K562 (cell line): ENCODE measurements at regions not wholly inside any gene's neighbourhood (a gene's known extent, or its start where the extent isn't known, plus 50 kb on each side); places are given as distances from the start of the nearest gene placed in this dataset.

Experiments used
- ATAC-seq: fragments of 200-7000 bp; cut with Tn5 transposase; 3 replicates; pipeline ENCODE4 v1.9.1; 2020; ENCODE audit warnings: moderate library complexity
- BruUV-seq: library from RNA; stranded (reverse); fragments of 400-500 nt; replicated peaks from 2 replicates; lab custom pipeline; 2021; lab: Mats Ljungman, UMichigan
- CTCF ChIA-PET: fragments of 300-600 bp; formaldehyde crosslinking; extraction: SDS; loops from one replicate; lab custom pipeline; 2021; ENCODE audit warnings: low intra/inter-chr PET ratio; lab: Yijun Ruan, JAX
- POLR2A ChIA-PET: fragments of 300-600, 350-650 bp; sonication (Branson Sonifier 250); formaldehyde crosslinking; extraction: SDS; loops from one replicate; lab custom pipeline; 2021; ENCODE audit warnings: antibody characterized with exemption, inconsistent platforms; lab: Yijun Ruan, JAX
- DNase-seq, 4 experiments: peaks; one replicate each; pipeline versions ENCODE4 v3.0.0 to v3.0.0-alpha.2; 2011 to 2018; ENCODE audit warnings: low spot score in 3 of 4, mixed read lengths in 3 of 4; ENCODE audit errors: extremely low read depth in 1 of 4
- FAIRE-seq: peaks from 2 replicates; lab custom pipeline; 2011; peaks lifted over from hg19 to GRCh38; lab: Jason Lieb, UNC
- H2AFZ ChIP-seq: 2 replicates; pipeline ENCODE4 v1.6.0; 2011; ENCODE audit warnings: low read depth, low read length, control low read depth, inconsistent platforms
- H3K27ac ChIP-seq: fragments of 200-600 bp; 3 replicates; pipeline ENCODE4 v1.8.0; 2011; ENCODE audit warnings: low read depth, mild to moderate bottlenecking, control low read depth, inconsistent platforms, low read length, moderate library complexity, mixed read lengths; ENCODE audit errors: extremely low read depth
- H3K27me3 ChIP-seq, 2 experiments: fragments of 300-600 bp in 1 of 2; 2 replicates in 1 of 2; 3 replicates in 1 of 2; pipeline versions ENCODE4 v1.6.0 to v1.8.0; 2011; ENCODE audit warnings: inconsistent platforms in 2 of 2, low read length in 2 of 2, mild to moderate bottlenecking in 1 of 2, mixed read lengths in 1 of 2, moderate library complexity in 1 of 2; ENCODE audit not compliant: control insufficient read depth in 2 of 2, insufficient read depth in 2 of 2
- H3K36me3 ChIP-seq: fragments of 300-600 bp; 3 replicates; pipeline ENCODE4 v1.8.0; 2011; ENCODE audit warnings: mild to moderate bottlenecking, low read length, inconsistent platforms; ENCODE audit not compliant: control insufficient read depth, insufficient read depth
- H3K4me1 ChIP-seq, 2 experiments: fragments of 200-600 bp in 1 of 2; replicated peaks in 1 of 2; 2 replicates in 1 of 2; 3 replicates in 1 of 2; pipeline versions ENCODE4 v1.5.1 to v1.8.0; 2011; ENCODE audit warnings: inconsistent platforms in 2 of 2, low read length in 2 of 2, mild to moderate bottlenecking in 1 of 2, mixed read lengths in 1 of 2, moderate library complexity in 1 of 2; ENCODE audit not compliant: control insufficient read depth in 2 of 2, insufficient read depth in 2 of 2
- H3K4me2 ChIP-seq: 2 replicates; pipeline ENCODE4 v1.6.1; 2011; ENCODE audit warnings: low read length, control low read depth, inconsistent platforms, mixed read lengths; ENCODE audit not compliant: insufficient read depth
- H3K4me3 ChIP-seq: fragments of 200-600 bp; sonication (generic), shearing (Covaris generic); 2 replicates; pipeline ENCODE4 v1.5.1; 2016; ENCODE audit warnings: control low read depth, inconsistent platforms
- H3K79me2 ChIP-seq: fragments of 200-600 bp; 3 replicates; pipeline ENCODE4 v1.8.0; 2011; ENCODE audit warnings: low read length, inconsistent platforms; ENCODE audit not compliant: control insufficient read depth, insufficient read depth
- H3K9ac ChIP-seq, 2 experiments: 2 replicates each; pipeline versions ENCODE4 v1.6.0 to v1.6.1; 2011; ENCODE audit warnings: low read depth in 2 of 2, low read length in 2 of 2, control low read depth in 1 of 2, inconsistent platforms in 1 of 2, mild to moderate bottlenecking in 1 of 2, mixed read lengths in 1 of 2; ENCODE audit not compliant: insufficient read depth in 1 of 2
- H3K9me1 ChIP-seq: one replicate; pipeline ENCODE4 v1.6.0; 2011; ENCODE audit warnings: inconsistent platforms, mild to moderate bottlenecking, low read length, moderate library complexity; ENCODE audit not compliant: control insufficient read depth, insufficient read depth
- H3K9me3 ChIP-seq: replicated peaks from 2 replicates; pipeline ENCODE4 v1.5.1; 2011; ENCODE audit warnings: low read depth, low read length, inconsistent platforms; ENCODE audit not compliant: control insufficient read depth, insufficient read depth
- H4K20me1 ChIP-seq: replicated peaks from 2 replicates; pipeline ENCODE4 v1.6.1; 2011; ENCODE audit warnings: low read length, inconsistent platforms, mixed read lengths; ENCODE audit not compliant: control insufficient read depth, insufficient read depth
- C11orf30 ChIP-seq: fragments of 450-650 bp; IDR thresholded peaks from 2 replicates; pipeline ENCODE4 v1.6.1; 2016; ENCODE audit warnings: low read depth, mild to moderate bottlenecking
- KDM1A ChIP-seq, 2 experiments: fragments of 450-650 bp; IDR thresholded peaks; 2 replicates each; pipeline ENCODE4 v1.6.1; 2016; ENCODE audit warnings: mild to moderate bottlenecking in 2 of 2
- MAFF ChIP-seq: IDR thresholded peaks from 2 replicates; pipeline ENCODE4 v1.6.1; 2012; ENCODE audit warnings: low read length, improper control_type of control experiment
- MAFG ChIP-seq: fragments of 450-650 bp; conservative IDR thresholded peaks from 2 replicates; pipeline ENCODE4 v1.6.1; 2016; ENCODE audit warnings: missing genetic modification characterization, missing compliant biosample characterization
- MAFK ChIP-seq: IDR thresholded peaks from 2 replicates; pipeline ENCODE4 v1.6.1; 2011; ENCODE audit warnings: low read length, improper control_type of control experiment
- ZNF316 ChIP-seq: fragments of 450-650 bp; IDR thresholded peaks from 2 replicates; pipeline ENCODE4 v1.6.1; 2016
- ZNF740 ChIP-seq, 3 experiments: fragments of 200-800 bp in 1 of 3; sonication (Bioruptor generic) in 1 of 3; sonication (generic) in 1 of 3; formaldehyde crosslinking in 1 of 3; IDR thresholded peaks; 2 replicates each; pipeline versions ENCODE4 v1.6.1 to v1.8.0; 2016 to 2022; ENCODE audit warnings: mild to moderate bottlenecking in 2 of 3, missing compliant biosample characterization in 2 of 3, missing genetic modification characterization in 2 of 3, missing genetic modification reagents in 1 of 3
- WGBS: fragments of 100-300 bp; shearing (Covaris generic); methylation state at CpG from one replicate; pipeline ENCODE4 v1.1.6; 2016; ENCODE audit warnings: low coverage, mixed read lengths; ENCODE audit not compliant: insufficient coverage; ENCODE audit errors: missing lambda C conversion rate; 5-methylcytosine and 5-hydroxymethylcytosine counted together
- in situ Hi-C: fragments of 300-500 bp; cut with MboI; formaldehyde crosslinking; loops from 4 replicates; pipeline ENCODE4 v1.15.0; 2018; ENCODE audit warnings: inconsistent platforms, mixed read lengths
- intact Hi-C: fragments of 100-400 bp; cut with micrococcal nuclease; formaldehyde crosslinking; loops from 2 replicates; pipeline ENCODE4 v1.14.2; 2022

- ChIA-PET CTCF (no interaction called here), POLR2A (interaction anchor here (1.0 kb wide), 2 partner anchors 9 to 56 kb away, joined by 3 read pairs; no protein-coding TSS in a partner anchor)
- TF ChIP-seq ZNF740 (CRISPR knock-in tag; IDR thresholded peaks at IDR 0.05) (no peak), ZNF740 (tag; IDR thresholded peaks at IDR 0.05) (no peak), MAFG (tag) (peak; percentile 84), KDM1A (IDR thresholded peaks at IDR 0.05) (no peak), MAFF (peak; percentile 91), MAFK (peak; percentile 92), ZNF316 (peak; percentile 91), C11orf30 (peak; percentile 83)
- Histone ChIP-seq H3K4me3 (no peak overlapping the region), H3K9me3 (no peaks in the 10 kb centered on the region), H3K27me3 (peaks cover 0 to 4% of the 10 kb centered on the region in 2 experiments; a peak in 2 of 5 replicates), H3K36me3 (no peaks in the 10 kb centered on the region), H2AFZ (no peak overlapping the region), H3K9me1 (no peaks in the 10 kb centered on the region), H3K27ac (no peak overlapping the region), H3K4me1 (no peaks in the 10 kb centered on the region), H3K79me2 (no peaks in the 10 kb centered on the region), H3K9ac (no peak overlapping the region), H3K4me2 (no peak overlapping the region), H4K20me1 (no peaks in the 10 kb centered on the region)
- BruUV-seq, result no TSS peak
- 2% methylated on average over 2 of the region's 2 CpGs for WGBS
- DNase-seq (no peak), ATAC-seq (no peak), FAIRE-seq (no peak)
- in situ Hi-C loops, result no loop called here
- intact Hi-C loops, result no loop called here
Observed at GRCh38 chr18:22726469-22726868, 206.7 kb upstream of the RBBP8 start.
